K562 (cell line): ENCODE measurements at regions not wholly inside any gene's neighbourhood (a gene's known extent, or its start where the extent isn't known, plus 50 kb on each side); places are given as distances from the start of the nearest gene placed in this dataset.

ENCODE experiments used
- ATAC-seq: fragments of 200-7000 bp; cut with Tn5 transposase; 3 replicates; pipeline ENCODE4 v1.9.1; 2020; ENCODE audit warnings: moderate library complexity
- BruUV-seq: library from RNA; stranded (reverse); fragments of 400-500 nt; replicated peaks from 2 replicates; lab custom pipeline; 2021; lab: Mats Ljungman, UMichigan
- CTCF ChIA-PET: fragments of 300-600 bp; formaldehyde crosslinking; extraction: SDS; loops from one replicate; lab custom pipeline; 2021; ENCODE audit warnings: low intra/inter-chr PET ratio; lab: Yijun Ruan, JAX
- POLR2A ChIA-PET: fragments of 300-600, 350-650 bp; sonication (Branson Sonifier 250); formaldehyde crosslinking; extraction: SDS; loops from one replicate; lab custom pipeline; 2021; ENCODE audit warnings: antibody characterized with exemption, inconsistent platforms; lab: Yijun Ruan, JAX
- DNase-seq, 4 experiments: peaks; one replicate each; pipeline versions ENCODE4 v3.0.0 to v3.0.0-alpha.2; 2011 to 2018; ENCODE audit warnings: low spot score in 3 of 4, mixed read lengths in 3 of 4; ENCODE audit errors: extremely low read depth in 1 of 4
- FAIRE-seq: peaks from 2 replicates; lab custom pipeline; 2011; peaks lifted over from hg19 to GRCh38; lab: Jason Lieb, UNC
- H2AFZ ChIP-seq: 2 replicates; pipeline ENCODE4 v1.6.0; 2011; ENCODE audit warnings: low read depth, low read length, control low read depth, inconsistent platforms
- H3K27ac ChIP-seq: fragments of 200-600 bp; 3 replicates; pipeline ENCODE4 v1.8.0; 2011; ENCODE audit warnings: low read depth, mild to moderate bottlenecking, control low read depth, inconsistent platforms, low read length, moderate library complexity, mixed read lengths; ENCODE audit errors: extremely low read depth
- H3K27me3 ChIP-seq, 2 experiments: fragments of 300-600 bp in 1 of 2; 2 replicates in 1 of 2; 3 replicates in 1 of 2; pipeline versions ENCODE4 v1.6.0 to v1.8.0; 2011; ENCODE audit warnings: inconsistent platforms in 2 of 2, low read length in 2 of 2, mild to moderate bottlenecking in 1 of 2, mixed read lengths in 1 of 2, moderate library complexity in 1 of 2; ENCODE audit not compliant: control insufficient read depth in 2 of 2, insufficient read depth in 2 of 2
- H3K36me3 ChIP-seq: fragments of 300-600 bp; 3 replicates; pipeline ENCODE4 v1.8.0; 2011; ENCODE audit warnings: mild to moderate bottlenecking, low read length, inconsistent platforms; ENCODE audit not compliant: control insufficient read depth, insufficient read depth
- H3K4me1 ChIP-seq, 2 experiments: fragments of 200-600 bp in 1 of 2; replicated peaks in 1 of 2; 2 replicates in 1 of 2; 3 replicates in 1 of 2; pipeline versions ENCODE4 v1.5.1 to v1.8.0; 2011; ENCODE audit warnings: inconsistent platforms in 2 of 2, low read length in 2 of 2, mild to moderate bottlenecking in 1 of 2, mixed read lengths in 1 of 2, moderate library complexity in 1 of 2; ENCODE audit not compliant: control insufficient read depth in 2 of 2, insufficient read depth in 2 of 2
- H3K4me2 ChIP-seq: 2 replicates; pipeline ENCODE4 v1.6.1; 2011; ENCODE audit warnings: low read length, control low read depth, inconsistent platforms, mixed read lengths; ENCODE audit not compliant: insufficient read depth
- H3K4me3 ChIP-seq: fragments of 200-600 bp; sonication (generic), shearing (Covaris generic); 2 replicates; pipeline ENCODE4 v1.5.1; 2016; ENCODE audit warnings: control low read depth, inconsistent platforms
- H3K79me2 ChIP-seq: fragments of 200-600 bp; 3 replicates; pipeline ENCODE4 v1.8.0; 2011; ENCODE audit warnings: low read length, inconsistent platforms; ENCODE audit not compliant: control insufficient read depth, insufficient read depth
- H3K9ac ChIP-seq, 2 experiments: 2 replicates each; pipeline versions ENCODE4 v1.6.0 to v1.6.1; 2011; ENCODE audit warnings: low read depth in 2 of 2, low read length in 2 of 2, control low read depth in 1 of 2, inconsistent platforms in 1 of 2, mild to moderate bottlenecking in 1 of 2, mixed read lengths in 1 of 2; ENCODE audit not compliant: insufficient read depth in 1 of 2
- H3K9me1 ChIP-seq: one replicate; pipeline ENCODE4 v1.6.0; 2011; ENCODE audit warnings: inconsistent platforms, mild to moderate bottlenecking, low read length, moderate library complexity; ENCODE audit not compliant: control insufficient read depth, insufficient read depth
- H3K9me3 ChIP-seq: replicated peaks from 2 replicates; pipeline ENCODE4 v1.5.1; 2011; ENCODE audit warnings: low read depth, low read length, inconsistent platforms; ENCODE audit not compliant: control insufficient read depth, insufficient read depth
- H4K20me1 ChIP-seq: replicated peaks from 2 replicates; pipeline ENCODE4 v1.6.1; 2011; ENCODE audit warnings: low read length, inconsistent platforms, mixed read lengths; ENCODE audit not compliant: control insufficient read depth, insufficient read depth
- ARNT ChIP-seq, 2 experiments: fragments of 450-650 bp; IDR thresholded peaks; 2 replicates each; pipeline ENCODE4 v1.6.1; 2016; ENCODE audit warnings: mild to moderate bottlenecking in 1 of 2
- NR2F6 ChIP-seq: fragments of 450-650 bp; formaldehyde crosslinking; IDR thresholded peaks from 2 replicates; pipeline ENCODE4 v1.4.0; 2020; ENCODE audit warnings: mild to moderate bottlenecking
- PTBP1 ChIP-seq: fragments of 200-400 bp; formaldehyde crosslinking; IDR thresholded peaks from 2 replicates; pipeline ENCODE4 v1.6.1; 2017; ENCODE audit warnings: low read depth, low read length
- RBBP5 ChIP-seq: fragments of 200-600 bp; sonication (generic); IDR thresholded peaks from 2 replicates; pipeline ENCODE4 v1.6.1; 2012; ENCODE audit warnings: borderline replicate concordance, mild to moderate bottlenecking, low read length, control low read depth, inconsistent platforms; ENCODE audit not compliant: insufficient read depth, poor library complexity, severe bottlenecking
- THAP12 ChIP-seq: fragments of 250-450 bp; sonication (Bioruptor Pico); IDR thresholded peaks from 2 replicates; pipeline ENCODE4 v1.9.0; 2021; ENCODE audit warnings: mild to moderate bottlenecking, inconsistent platforms
- ZNF134 ChIP-seq: fragments of 250-450 bp; sonication (Bioruptor Pico); conservative IDR thresholded peaks from 2 replicates; pipeline ENCODE4 v1.4.0; 2020
- ZNF449 ChIP-seq: fragments of 250-450 bp; sonication (Bioruptor Pico); IDR thresholded peaks from 2 replicates; pipeline ENCODE4 v1.8.0; 2022; ENCODE audit warnings: moderate library complexity, mild to moderate bottlenecking, inconsistent platforms
- WGBS: fragments of 100-300 bp; shearing (Covaris generic); methylation state at CpG from one replicate; pipeline ENCODE4 v1.1.6; 2016; ENCODE audit warnings: low coverage, mixed read lengths; ENCODE audit not compliant: insufficient coverage; ENCODE audit errors: missing lambda C conversion rate; 5-methylcytosine and 5-hydroxymethylcytosine counted together
- in situ Hi-C: fragments of 300-500 bp; cut with MboI; formaldehyde crosslinking; loops from 4 replicates; pipeline ENCODE4 v1.15.0; 2018; ENCODE audit warnings: inconsistent platforms, mixed read lengths
- intact Hi-C: fragments of 100-400 bp; cut with micrococcal nuclease; formaldehyde crosslinking; loops from 2 replicates; pipeline ENCODE4 v1.14.2; 2022
- TF ChIP-seq, protein P1 (sequence below), 2 experiments: fragments of 450-650 bp; IDR thresholded peaks; 2 replicates each; pipeline ENCODE4 v1.6.1; 2016; ENCODE audit warnings: mild to moderate bottlenecking in 2 of 2, borderline replicate concordance in 1 of 2, low read depth in 1 of 2, moderate library complexity in 1 of 2

DNA sequence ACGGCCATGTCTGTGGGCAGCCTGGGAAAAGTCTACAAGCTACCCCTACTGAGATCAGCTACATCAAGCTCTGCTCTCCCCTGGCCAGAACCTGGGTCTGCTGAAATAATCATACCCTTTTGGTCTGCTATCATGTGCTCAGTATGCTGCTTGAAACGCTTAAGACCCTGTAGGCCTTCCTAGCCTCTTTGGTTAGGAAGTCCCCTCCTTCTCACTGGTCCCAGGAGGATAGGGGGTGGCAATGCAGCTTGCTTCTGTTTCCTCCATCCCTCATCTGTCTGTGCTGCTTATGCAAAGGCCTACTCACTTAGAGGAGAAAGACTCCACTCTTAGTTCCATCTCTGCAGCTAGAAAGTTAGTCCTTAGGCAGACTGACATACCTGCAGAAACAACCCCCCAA, 118.2 kb upstream of the RASGRP1 start:
- Histone ChIP-seq H2AFZ (no peak overlapping the region), H3K36me3 (no peaks in the 10 kb centered on the region), H3K9me3 (no peaks in the 10 kb centered on the region), H3K27ac (no peak overlapping the region), H3K9me1 (no peaks in the 10 kb centered on the region), H3K4me2 (no peak overlapping the region), H3K4me3 (no peak overlapping the region), H4K20me1 (no peaks in the 10 kb centered on the region), H3K79me2 (no peaks in the 10 kb centered on the region), H3K27me3 (peaks cover 0 to 2% of the 10 kb centered on the region in 2 experiments; a peak in 1 of 5 replicates), H3K9ac (no peak overlapping the region), H3K4me1 (no peaks in the 10 kb centered on the region)
- intact Hi-C loops (loop anchor here (1.0 to 5.0 kb wide), 4 partner anchors 41 to 246 kb away; partner anchors contain the start of gene RASGRP1), in situ Hi-C loops (no loop called here)
- BruUV-seq: no TSS peak
- no peak for ATAC-seq
- FAIRE-seq: no peak
- WGBS: 6% methylated on average over 2 of the region's 2 CpGs
- DNase-seq: no peak
- CTCF ChIA-PET: interaction anchor here (0.6 to 1.2 kb wide), 3 partner anchors 209 to 813 kb away, joined by 3 read pairs; no protein-coding TSS in a partner anchor
- POLR2A ChIA-PET: interaction anchor here (1.0 to 1.4 kb wide), 3 partner anchors 10 to 242 kb away, joined by 3 to 4 read pairs (median 3); no protein-coding TSS in a partner anchor
- TF ChIP-seq PTBP1: no peak
- no peak for TF ChIP-seq NR2F6 (CRISPR knock-in tag)
- no peak for TF ChIP-seq THAP12 (CRISPR knock-in tag)
- TF ChIP-seq, protein P1, sequence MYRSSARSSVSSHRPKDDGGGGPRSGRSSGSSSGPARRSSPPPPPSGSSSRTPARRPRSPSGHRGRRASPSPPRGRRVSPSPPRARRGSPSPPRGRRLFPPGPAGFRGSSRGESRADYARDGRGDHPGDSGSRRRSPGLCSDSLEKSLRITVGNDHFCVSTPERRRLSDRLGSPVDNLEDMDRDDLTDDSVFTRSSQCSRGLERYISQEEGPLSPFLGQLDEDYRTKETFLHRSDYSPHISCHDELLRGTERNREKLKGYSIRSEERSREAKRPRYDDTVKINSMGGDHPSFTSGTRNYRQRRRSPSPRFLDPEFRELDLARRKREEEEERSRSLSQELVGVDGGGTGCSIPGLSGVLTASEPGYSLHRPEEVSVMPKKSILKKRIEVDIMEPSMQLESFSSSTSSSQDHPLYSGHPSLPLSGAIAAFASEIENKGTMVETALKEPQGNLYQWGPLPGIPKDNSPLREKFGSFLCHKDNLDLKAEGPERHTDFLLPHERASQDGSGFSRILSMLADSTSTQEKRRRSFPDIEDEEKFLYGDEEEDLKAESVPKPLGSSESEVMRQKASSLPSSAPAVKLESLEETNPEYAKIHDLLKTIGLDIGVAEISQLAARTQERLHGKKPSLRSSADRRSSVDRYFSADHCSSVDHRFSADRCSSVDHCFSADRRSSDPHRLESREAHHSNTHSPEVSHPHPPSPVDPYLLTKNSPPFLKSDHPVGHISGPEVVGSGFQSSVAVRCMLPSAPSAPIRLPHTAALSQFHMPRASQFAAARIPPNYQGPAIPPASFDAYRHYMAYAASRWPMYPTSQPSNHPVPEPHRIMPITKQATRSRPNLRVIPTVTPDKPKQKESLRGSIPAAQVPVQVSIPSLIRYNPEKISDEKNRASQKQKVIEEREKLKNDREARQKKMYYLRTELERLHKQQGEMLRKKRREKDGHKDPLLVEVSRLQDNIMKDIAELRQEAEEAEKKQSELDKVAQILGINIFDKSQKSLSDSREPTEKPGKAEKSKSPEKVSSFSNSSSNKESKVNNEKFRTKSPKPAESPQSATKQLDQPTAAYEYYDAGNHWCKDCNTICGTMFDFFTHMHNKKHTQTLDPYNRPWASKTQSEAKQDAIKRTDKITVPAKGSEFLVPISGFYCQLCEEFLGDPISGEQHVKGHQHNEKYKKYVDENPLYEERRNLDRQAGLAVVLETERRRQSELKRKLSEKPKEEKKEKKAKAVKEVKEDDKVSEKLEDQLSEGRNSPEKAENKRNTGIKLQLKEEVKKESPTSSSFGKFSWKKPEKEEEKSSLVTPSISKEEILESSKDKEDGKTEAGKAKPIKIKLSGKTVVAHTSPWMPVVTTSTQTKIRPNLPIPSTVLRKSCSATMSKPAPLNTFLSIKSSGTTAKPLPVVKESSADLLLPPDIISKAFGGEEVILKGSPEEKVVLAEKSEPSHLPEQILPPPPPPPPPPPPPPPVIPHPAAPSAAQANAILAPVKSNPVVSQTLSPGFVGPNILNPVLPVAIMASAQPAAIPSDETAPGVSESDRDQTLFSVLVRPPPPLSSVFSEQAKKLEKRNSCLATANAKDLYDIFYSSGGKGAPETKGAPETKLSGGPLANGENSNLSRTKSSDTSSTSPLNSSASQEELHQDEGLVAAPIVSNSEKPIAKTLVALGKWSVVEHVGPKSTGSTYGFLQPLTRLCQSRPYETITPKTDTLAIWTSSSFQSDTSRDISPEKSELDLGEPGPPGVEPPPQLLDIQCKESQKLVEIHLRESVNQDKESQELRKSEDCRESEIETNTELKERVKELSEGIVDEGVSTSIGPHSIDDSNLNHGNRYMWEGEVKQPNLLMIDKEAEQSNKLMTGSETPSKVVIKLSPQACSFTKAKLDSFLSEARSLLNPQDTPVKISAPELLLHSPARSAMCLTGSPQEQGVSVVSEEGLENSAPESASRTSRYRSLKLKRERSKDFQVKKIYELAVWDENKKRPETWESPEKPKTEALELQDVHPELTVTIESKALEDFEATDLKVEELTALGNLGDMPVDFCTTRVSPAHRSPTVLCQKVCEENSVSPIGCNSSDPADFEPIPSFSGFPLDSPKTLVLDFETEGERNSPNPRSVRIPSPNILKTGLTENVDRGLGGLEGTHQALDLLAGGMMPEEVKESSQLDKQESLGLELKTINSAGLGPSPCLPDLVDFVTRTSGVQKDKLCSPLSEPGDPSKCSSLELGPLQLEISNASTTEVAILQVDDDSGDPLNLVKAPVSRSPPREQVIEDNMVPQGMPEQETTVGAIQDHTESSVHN (IDR thresholded peaks at IDR 0.05; ENCODE audit: borderline replicate concordance in 1 of 2, low read depth in 1 of 2): no peak
- no peak for TF ChIP-seq ARNT (IDR thresholded peaks at IDR 0.05)
- TF ChIP-seq RBBP5: no peak
- no peak for TF ChIP-seq ZNF449
- no peak for TF ChIP-seq ZNF134 (CRISPR knock-in tag)
